ENCODE measurements at regions not wholly inside any gene's neighbourhood (a gene's known extent, or its start where the extent isn't known, plus 50 kb on each side); places are given as distances from the start of the nearest gene placed in this dataset.

GRCh38 chr13:95357875-95358274 lies 56.6 kb upstream of the ABCC4 start (continued):
- TF ChIP-seq ZBTB49 (tag by site-specific recombination; IDR thresholded peaks at IDR 0.05; ENCODE audit: low read depth), result no peak
- no peak for TF ChIP-seq ZFP37 (tag by site-specific recombination; IDR thresholded peaks at IDR 0.05)
- TF ChIP-seq ZNF785 (tag by site-specific recombination; IDR thresholded peaks at IDR 0.05), result no peak
- TF ChIP-seq TCF7L2 (IDR thresholded peaks at IDR 0.05; ENCODE audit: borderline replicate concordance, low read depth, low read length), result no peak
- no peak for TF ChIP-seq ZNF266 (tag by site-specific recombination; IDR thresholded peaks at IDR 0.05; ENCODE audit: low read depth)
- no peak for TF ChIP-seq ZNF747 (tag by site-specific recombination; IDR thresholded peaks at IDR 0.05)
- no peak for TF ChIP-seq ZNF658 (tag by site-specific recombination; IDR thresholded peaks at IDR 0.05)

- Histone ChIP-seq H3K27ac (ENCODE audit: extremely low read depth, low read depth, low read length) (no peak overlapping the region), H3K36me3 (ENCODE audit: control insufficient read depth in 2 of 2, insufficient read depth in 1 of 2, low read length in 2 of 2) (no peaks in the 10 kb centered on the region), H3K4me3 (ENCODE audit: low read depth, low read length) (no peak overlapping the region), H3K9me3 (ENCODE audit: control insufficient read depth, insufficient read depth, low read depth, low read length) (no peaks in the 10 kb centered on the region), H3K4me1 (ENCODE audit: control insufficient read depth, insufficient read depth, low read length) (no peaks in the 10 kb centered on the region)
- POLR2A ChIA-PET, result no interaction called here
- TF ChIP-seq GLIS1 (tag by site-specific recombination; IDR thresholded peaks at IDR 0.05) (no peak), CTCF (tag by site-specific recombination; IDR thresholded peaks at IDR 0.05) (no peak)
- CTCF ChIA-PET, result interaction anchor here (0.6 kb wide), 1 partner anchor 170 kb away, joined by 5 read pairs; no protein-coding TSS in a partner anchor
Measured at GRCh38 chr13:95360052-95360451, 58.8 kb upstream of the ABCC4 start.

GRCh38 chr13:95360464-95361097 lies 59.3 kb upstream of the ABCC4 start:
- H3K36me3 ChIP-seq (ENCODE audit: control insufficient read depth in 2 of 2, insufficient read depth in 1 of 2, low read length in 2 of 2), result no peaks in the 10 kb centered on the region
- POLR2A ChIA-PET, result no interaction called here
- TF ChIP-seq PRDM1 (tag by site-specific recombination; IDR thresholded peaks at IDR 0.05) (no peak), ZIC2 (tag by site-specific recombination; IDR thresholded peaks at IDR 0.05) (peak; percentile 44; the same call in 1 of the 2 replicates), ZNF560 (tag by site-specific recombination; IDR thresholded peaks at IDR 0.05; ENCODE audit: borderline replicate concordance) (no peak), ZNF600 (tag by site-specific recombination; IDR thresholded peaks at IDR 0.05) (no peak), PRDM6 (tag by site-specific recombination; IDR thresholded peaks at IDR 0.05) (peak; percentile 83), WT1 (tag by site-specific recombination; IDR thresholded peaks at IDR 0.05) (no peak), ZSCAN23 (tag by site-specific recombination; IDR thresholded peaks at IDR 0.05) (no peak), ZNF114 (tag by site-specific recombination; IDR thresholded peaks at IDR 0.05) (no peak), ZNF175 (tag by site-specific recombination; IDR thresholded peaks at IDR 0.05) (no peak), HOXD13 (CRISPR knock-in tag; IDR thresholded peaks at IDR 0.05; ENCODE audit: borderline replicate concordance) (no peak), AEBP2 (tag by site-specific recombination; IDR thresholded peaks at IDR 0.05; ENCODE audit: borderline replicate concordance) (no peak), RBAK (tag by site-specific recombination; IDR thresholded peaks at IDR 0.05) (no peak)
- H3K27ac ChIP-seq (ENCODE audit: extremely low read depth, low read depth, low read length), result no peak overlapping the region
- H3K9me3 ChIP-seq (ENCODE audit: control insufficient read depth, insufficient read depth, low read depth, low read length), result no peaks in the 10 kb centered on the region
- H3K4me1 ChIP-seq (ENCODE audit: control insufficient read depth, insufficient read depth, low read length), result no peaks in the 10 kb centered on the region
- H3K4me3 ChIP-seq (ENCODE audit: low read depth, low read length), result no peak overlapping the region
- CTCF ChIA-PET, result interaction anchor here (0.6 kb wide), 1 partner anchor 170 kb away, joined by 5 read pairs; no protein-coding TSS in a partner anchor
